HCT116 (cell line): ENCODE measurements at regions not wholly inside any gene's neighbourhood (a gene's known extent, or its start where the extent isn't known, plus 50 kb on each side); places are given as distances from the start of the nearest gene placed in this dataset.

Source experiments
- ATAC-seq: fragments of 200-7000 bp; cut with Tn5 transposase; 2 replicates; pipeline ENCODE4 v1.9.1; 2020; ENCODE audit warnings: mild to moderate bottlenecking, moderate library complexity
- BruUV-seq: library from RNA; stranded (reverse); fragments of 400-500 nt; replicated peaks from 2 replicates; lab custom pipeline; 2021; lab: Mats Ljungman, UMichigan
- CTCF ChIA-PET: fragments of 300-600 bp; sonication (Branson Sonifier 250); formaldehyde crosslinking; loops from one replicate; lab custom pipeline; 2021; ENCODE audit warnings: antibody characterized with exemption; lab: Charles Lee
- POLR2A ChIA-PET: fragments of 300-600, 350-600 bp; sonication (Branson Sonifier 250); formaldehyde crosslinking; loops from one replicate; lab custom pipeline; 2021; ENCODE audit warnings: antibody characterized with exemption; lab: Charles Lee
- RAD21 ChIA-PET, 2 experiments: fragments of 300-600 bp; sonication (Branson Sonifier 250); formaldehyde crosslinking; loops; one replicate each; lab custom pipeline; 2023; ENCODE audit warnings: low total read pairs in 2 of 2; ENCODE audit not compliant: uncharacterized antibody in 2 of 2, unreplicated experiment in 2 of 2, low non-redundant PET in 1 of 2; lab: Charles Lee
- DNase-seq: peaks from one replicate; pipeline ENCODE4 v3.0.0-alpha.2; 2010; ENCODE audit warnings: low read depth, low spot score
- H2AFZ ChIP-seq: fragments of 200-600 bp; shearing (Covaris generic), sonication (generic); 2 replicates; pipeline ENCODE4 v1.6.1; 2017; ENCODE audit warnings: low read depth, mixed run types, mixed read lengths, antibody characterized with exemption, low read length; ENCODE audit not compliant: poor library complexity, severe bottlenecking
- H3K27ac ChIP-seq: 2 replicates; pipeline ENCODE4 v1.5.1; 2012; ENCODE audit warnings: low read depth, low read length
- H3K27me3 ChIP-seq: fragments of 200-600 bp; sonication (generic); 2 replicates; pipeline ENCODE4 v1.6.1; 2016; ENCODE audit warnings: mixed run types, low read length, mixed read lengths; ENCODE audit not compliant: insufficient read depth
- H3K36me3 ChIP-seq, 2 experiments: fragments of 200-500 bp in 1 of 2; fragments of 200-600 bp in 1 of 2; sonication (Bioruptor generic) in 1 of 2; sonication (generic) in 1 of 2; 2 replicates each; pipeline versions ENCODE4 v1.5.1 to v1.6.1; 2014 to 2016; ENCODE audit warnings: low read length in 2 of 2, inconsistent platforms in 1 of 2, mixed read lengths in 1 of 2, mixed run types in 1 of 2; ENCODE audit not compliant: insufficient read depth in 2 of 2, control insufficient read depth in 1 of 2
- H3K4me1 ChIP-seq, 2 experiments: fragments of 200-600 bp in 1 of 2; sonication (generic) in 1 of 2; 2 replicates each; pipeline versions ENCODE4 v1.5.1 to v1.6.1; 2012 to 2017; ENCODE audit warnings: low read length in 2 of 2, inconsistent platforms in 1 of 2, mild to moderate bottlenecking in 1 of 2, mixed read lengths in 1 of 2, mixed run types in 1 of 2, moderate library complexity in 1 of 2; ENCODE audit not compliant: insufficient read depth in 2 of 2, control insufficient read depth in 1 of 2
- H3K4me2 ChIP-seq: fragments of 200-600 bp; sonication (generic); 2 replicates; pipeline ENCODE4 v1.6.1; 2017; ENCODE audit warnings: mixed run types, low read length, mixed read lengths
- H3K4me3 ChIP-seq, 2 experiments: fragments of 200-600 bp in 1 of 2; sonication (generic) in 1 of 2; replicated peaks in 1 of 2; 2 replicates each; pipeline ENCODE4 v1.5.1; 2011 to 2016; ENCODE audit warnings: low read length in 2 of 2, control low read depth in 1 of 2, low read depth in 1 of 2, mild to moderate bottlenecking in 1 of 2, mixed read lengths in 1 of 2, mixed run types in 1 of 2
- H3K79me2 ChIP-seq: fragments of 200-600 bp; sonication (generic); 2 replicates; pipeline ENCODE4 v1.6.1; 2017; ENCODE audit warnings: mild to moderate bottlenecking, mixed run types, low read length, moderate library complexity, mixed read lengths; ENCODE audit not compliant: insufficient read depth
- H3K9ac ChIP-seq: fragments of 200-600 bp; sonication (generic); 2 replicates; pipeline ENCODE4 v1.6.1; 2016; ENCODE audit warnings: low read length, mixed read lengths
- H3K9me2 ChIP-seq: fragments of 200-600 bp; sonication (generic), shearing (Covaris generic); 2 replicates; pipeline ENCODE4 v1.6.1; 2017; ENCODE audit warnings: mixed run types, mild to moderate bottlenecking, moderate library complexity; ENCODE audit not compliant: insufficient read depth
- H3K9me3 ChIP-seq, 2 experiments: fragments of 200-500 bp in 1 of 2; fragments of 200-600 bp in 1 of 2; sonication (Bioruptor generic) in 1 of 2; sonication (generic) in 1 of 2; 2 replicates each; pipeline ENCODE4 v1.6.1; 2014 to 2017; ENCODE audit warnings: low read length in 2 of 2, mixed read lengths in 2 of 2, inconsistent platforms in 1 of 2, low read depth in 1 of 2, mild to moderate bottlenecking in 1 of 2, mixed run types in 1 of 2, moderate library complexity in 1 of 2; ENCODE audit not compliant: control insufficient read depth in 1 of 2, insufficient read depth in 1 of 2
- H4K20me1 ChIP-seq: fragments of 200-600 bp; sonication (generic), shearing (Covaris generic); 2 replicates; pipeline ENCODE4 v1.6.1; 2017; ENCODE audit warnings: mixed run types, mild to moderate bottlenecking, moderate library complexity; ENCODE audit not compliant: insufficient read depth
- ATF3 ChIP-seq: IDR thresholded peaks from 2 replicates; pipeline ENCODE4 v1.6.1; 2012
- EGR1 ChIP-seq: IDR thresholded peaks from 2 replicates; pipeline ENCODE4 v1.6.1; 2012; ENCODE audit warnings: low read depth
- EZH2 ChIP-seq: fragments of 200-600 bp; sonication (generic); IDR thresholded peaks from 2 replicates; pipeline ENCODE4 v1.6.1; 2017; ENCODE audit warnings: antibody characterized with exemption, mixed run types
- FOSL1 ChIP-seq: IDR thresholded peaks from 2 replicates; pipeline ENCODE4 v1.6.1; 2012; ENCODE audit warnings: low read depth
- POLR2A ChIP-seq: IDR thresholded peaks from 2 replicates; pipeline ENCODE4 v1.7.0; 2011; ENCODE audit warnings: borderline replicate concordance; ENCODE audit not compliant: insufficient read depth, insufficient read length; ENCODE audit errors: extremely low read depth
- POLR2AphosphoS5 ChIP-seq: IDR thresholded peaks from 2 replicates; pipeline ENCODE4 v1.6.1; 2011; ENCODE audit warnings: mild to moderate bottlenecking, low read depth, low read length, moderate library complexity
- RAD21 ChIP-seq: IDR thresholded peaks from 2 replicates; pipeline ENCODE4 v1.6.1; 2012; ENCODE audit warnings: low read depth, mild to moderate bottlenecking
- SIN3A ChIP-seq: IDR thresholded peaks from 2 replicates; pipeline ENCODE4 v1.6.1; 2012; ENCODE audit warnings: low read depth
- SP1 ChIP-seq: IDR thresholded peaks from 2 replicates; pipeline ENCODE4 v1.6.1; 2012; ENCODE audit warnings: low read depth
- SRF ChIP-seq: IDR thresholded peaks from 2 replicates; pipeline ENCODE4 v1.6.1; 2012; ENCODE audit warnings: low read depth
- TCF7L2 ChIP-seq: IDR thresholded peaks from 2 replicates; pipeline ENCODE4 v1.7.0; 2011; ENCODE audit warnings: borderline replicate concordance, inconsistent platforms; ENCODE audit not compliant: insufficient read depth, insufficient read length; ENCODE audit errors: extremely low read depth
- YY1 ChIP-seq: IDR thresholded peaks from 2 replicates; pipeline ENCODE4 v1.6.1; 2011; ENCODE audit warnings: low read length, low read depth, moderate library complexity, mild to moderate bottlenecking; ENCODE audit not compliant: insufficient replicate concordance; ENCODE audit errors: extremely low read depth
- ZFX ChIP-seq: fragments of 450-650 bp; IDR thresholded peaks from 2 replicates; pipeline ENCODE4 v1.6.1; 2017
- ZNF274 ChIP-seq: fragments of 200-500 bp; sonication (Bioruptor generic); IDR thresholded peaks from 2 replicates; pipeline ENCODE4 v1.6.1; 2014; ENCODE audit warnings: mild to moderate bottlenecking, low read depth, low read length, inconsistent platforms
- intact Hi-C: fragments of 100-400 bp; cut with micrococcal nuclease; formaldehyde crosslinking; loops from 2 replicates; pipeline ENCODE4 v1.10.0; 2022
- TF ChIP-seq, protein P1 (sequence below): IDR thresholded peaks from 2 replicates; pipeline ENCODE4 v1.6.1; 2012

- BruUV-seq: no TSS peak
- ATAC-seq: no peak
- Histone ChIP-seq H4K20me1 (no peaks in the 10 kb centered on the region), H3K9ac (no peak overlapping the region), H3K79me2 (no peaks in the 10 kb centered on the region), H3K27me3 (peaks cover 3% of the 10 kb centered on the region; the same call in 1 of the 2 replicates), H3K27ac (no peak overlapping the region), H3K4me2 (no peak overlapping the region), H3K36me3 (no peaks in the 10 kb centered on the region), H3K9me2 (no peaks in the 10 kb centered on the region), H2AFZ (no peak overlapping the region), H3K4me3 (no peak overlapping the region), H3K4me1 (no peaks in the 10 kb centered on the region), H3K9me3 (no peaks in the 10 kb centered on the region)
- TF ChIP-seq FOSL1 (no peak), POLR2AphosphoS5 (no peak), EGR1 (no peak), SP1 (no peak), SRF (no peak), ZFX (no peak), ZNF274 (no peak), EZH2 (no peak), TCF7L2 (no peak), YY1 (no peak), SIN3A (no peak), POLR2A (no peak), RAD21 (no peak), ATF3 (no peak)
- TF ChIP-seq, protein P1, sequence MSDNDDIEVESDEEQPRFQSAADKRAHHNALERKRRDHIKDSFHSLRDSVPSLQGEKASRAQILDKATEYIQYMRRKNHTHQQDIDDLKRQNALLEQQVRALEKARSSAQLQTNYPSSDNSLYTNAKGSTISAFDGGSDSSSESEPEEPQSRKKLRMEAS: no peak
- intact Hi-C loops: no loop called here
- RAD21 ChIA-PET: no interaction called here
- POLR2A ChIA-PET: no interaction called here
- DNase-seq: no peak
- CTCF ChIA-PET: no interaction called here
Observed at GRCh38 chr10:85315657-85316056, 987.3 kb downstream of the CCSER2 start.
